22Rv1 (cell line): ENCODE measurements at regions not wholly inside any gene's neighbourhood (a gene's known extent, or its start where the extent isn't known, plus 50 kb on each side); places are given as distances from the start of the nearest gene placed in this dataset.
"Not testable (repeated sequence)": the region's sequence is repeated elsewhere in the genome, so short reads cannot be mapped to it uniquely, and the experiment has no call there.

Experiments used
- H3K27ac ChIP-seq: fragments of 450-650 bp; 2 replicates; pipeline ENCODE4 v1.5.1; 2017
- ZFX ChIP-seq: fragments of 450-650 bp; IDR thresholded peaks from 2 replicates; pipeline ENCODE4 v1.6.1; 2017; ENCODE audit warnings: antibody characterized with exemption, borderline replicate concordance
- TF ChIP-seq, protein P1 (sequence below): fragments of 450-650 bp; IDR thresholded peaks from 2 replicates; pipeline ENCODE4 v1.5.1; 2017; ENCODE audit warnings: mild to moderate bottlenecking

DNA sequence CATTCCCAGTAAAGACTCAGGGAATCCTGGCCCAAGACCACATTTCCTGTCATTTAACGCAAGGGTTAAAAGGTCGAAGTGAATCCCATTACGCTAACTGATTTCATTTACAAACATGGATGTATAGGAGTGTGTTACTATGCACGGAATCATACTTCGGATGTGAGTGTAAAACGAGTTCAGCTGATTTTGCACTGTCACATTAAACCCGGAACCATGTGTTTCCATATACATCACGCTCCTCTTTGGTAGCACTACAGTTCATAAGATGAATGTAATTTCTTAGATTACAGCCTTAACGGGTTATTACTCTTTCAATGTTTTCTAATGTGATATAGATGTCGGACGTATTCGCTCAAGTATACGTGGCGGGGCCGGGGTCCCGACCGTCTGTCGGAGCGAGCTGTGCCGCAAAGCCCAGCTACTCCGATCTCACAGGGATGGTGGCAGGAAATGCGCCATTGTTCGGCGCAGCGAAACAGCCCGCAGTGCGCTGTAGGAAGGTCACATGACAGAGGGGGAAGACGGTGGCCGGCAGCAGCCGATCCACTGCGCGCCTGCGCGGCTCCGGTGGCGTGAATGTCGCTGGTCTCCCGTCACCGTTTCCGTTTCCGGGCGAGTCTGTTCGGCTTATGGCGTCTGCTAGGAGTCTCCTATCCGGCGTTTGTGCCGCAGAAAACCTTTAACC lies 97.3 kb downstream of the NPAP1 start:
- peak overlapping the region; percentile 60 for H3K27ac ChIP-seq
- TF ChIP-seq ZFX = no peak
- TF ChIP-seq, protein P1, sequence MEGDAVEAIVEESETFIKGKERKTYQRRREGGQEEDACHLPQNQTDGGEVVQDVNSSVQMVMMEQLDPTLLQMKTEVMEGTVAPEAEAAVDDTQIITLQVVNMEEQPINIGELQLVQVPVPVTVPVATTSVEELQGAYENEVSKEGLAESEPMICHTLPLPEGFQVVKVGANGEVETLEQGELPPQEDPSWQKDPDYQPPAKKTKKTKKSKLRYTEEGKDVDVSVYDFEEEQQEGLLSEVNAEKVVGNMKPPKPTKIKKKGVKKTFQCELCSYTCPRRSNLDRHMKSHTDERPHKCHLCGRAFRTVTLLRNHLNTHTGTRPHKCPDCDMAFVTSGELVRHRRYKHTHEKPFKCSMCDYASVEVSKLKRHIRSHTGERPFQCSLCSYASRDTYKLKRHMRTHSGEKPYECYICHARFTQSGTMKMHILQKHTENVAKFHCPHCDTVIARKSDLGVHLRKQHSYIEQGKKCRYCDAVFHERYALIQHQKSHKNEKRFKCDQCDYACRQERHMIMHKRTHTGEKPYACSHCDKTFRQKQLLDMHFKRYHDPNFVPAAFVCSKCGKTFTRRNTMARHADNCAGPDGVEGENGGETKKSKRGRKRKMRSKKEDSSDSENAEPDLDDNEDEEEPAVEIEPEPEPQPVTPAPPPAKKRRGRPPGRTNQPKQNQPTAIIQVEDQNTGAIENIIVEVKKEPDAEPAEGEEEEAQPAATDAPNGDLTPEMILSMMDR = no peak

DNA sequence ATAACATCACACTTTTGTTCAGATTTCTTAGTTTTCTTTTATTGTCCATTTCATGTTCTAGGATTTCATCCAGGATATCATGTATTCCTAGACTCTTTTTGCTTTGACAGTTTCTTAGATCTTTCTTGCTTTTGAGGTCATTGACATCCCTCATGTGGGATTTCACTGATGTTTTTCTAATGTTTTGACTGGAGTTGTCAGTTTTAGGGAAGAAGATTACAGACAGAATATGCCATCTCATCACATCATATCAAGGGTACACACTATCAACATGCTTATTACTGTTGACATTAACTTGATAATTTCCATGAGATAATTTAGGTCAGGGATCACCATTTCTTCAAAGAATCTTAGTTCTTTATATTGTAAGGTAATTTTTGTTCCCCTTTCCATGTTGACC lies 101.7 kb downstream of the NPAP1 start:
- H3K27ac ChIP-seq = no peak overlapping the region
- TF ChIP-seq, protein P1 = no peak
- no peak for TF ChIP-seq ZFX

DNA sequence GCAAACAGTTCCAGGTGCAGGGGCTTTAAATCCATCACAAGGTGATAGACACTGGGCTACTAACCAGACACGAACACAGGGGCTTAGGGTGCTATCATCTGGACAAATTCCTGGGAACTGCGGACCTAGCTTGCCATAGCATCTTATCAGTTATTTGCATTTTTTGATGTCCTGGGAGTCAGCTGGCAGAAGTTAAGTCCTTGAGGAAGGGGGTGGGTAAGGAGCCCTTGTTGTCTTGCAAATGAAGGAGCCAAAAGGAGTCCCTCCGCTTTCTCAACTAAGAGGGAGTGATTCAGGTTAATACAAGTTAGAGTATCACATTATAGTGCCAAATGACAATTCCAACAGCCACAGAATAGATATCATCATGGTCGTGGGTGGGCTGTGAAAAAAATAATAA lies 108.9 kb downstream of the NPAP1 start:
- TF ChIP-seq, protein P1 = no peak
- no peak for TF ChIP-seq ZFX
- H3K27ac ChIP-seq = no peak overlapping the region

DNA sequence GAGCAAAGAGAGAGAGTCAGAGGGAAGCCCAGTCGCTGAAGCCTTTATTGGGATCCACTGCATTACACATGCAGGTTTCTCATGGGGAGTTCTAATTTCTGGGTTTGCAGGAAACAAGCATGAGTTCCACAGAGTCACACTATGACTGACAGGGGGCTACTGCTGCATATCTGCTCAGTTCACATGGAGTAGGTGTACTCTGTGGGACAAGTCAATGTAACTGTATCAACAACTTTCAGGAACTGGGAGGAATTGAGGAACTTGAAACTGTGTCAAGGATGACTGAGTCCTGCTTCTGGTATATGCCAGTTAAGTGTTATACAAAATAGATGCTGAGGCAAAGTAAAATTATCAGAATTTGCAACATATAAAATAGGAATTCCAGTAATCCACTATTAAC lies 110.8 kb downstream of the NPAP1 start:
- TF ChIP-seq, protein P1 = no peak
- no peak for TF ChIP-seq ZFX
- H3K27ac ChIP-seq = no peak overlapping the region

DNA sequence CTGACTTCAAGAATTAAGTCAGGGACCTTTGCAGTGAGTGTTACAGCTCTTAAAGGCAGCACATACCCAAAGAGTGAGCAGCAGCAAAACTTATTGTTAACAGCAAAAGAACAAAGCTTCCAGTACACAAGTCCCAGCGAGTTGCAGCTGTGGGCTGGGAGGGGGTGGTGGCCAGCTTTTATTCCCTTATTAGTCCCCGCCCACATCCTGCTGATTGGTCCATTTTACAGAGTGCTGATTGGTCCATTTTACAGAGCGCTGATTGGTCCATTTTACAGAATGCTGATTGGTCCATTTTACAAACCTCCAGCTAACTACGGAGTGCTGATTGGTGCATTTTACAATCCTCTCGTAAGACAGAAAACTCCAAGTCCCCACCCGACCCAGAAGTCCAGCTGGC lies 127.0 kb downstream of the NPAP1 start:
- not testable (repeated sequence) for H3K27ac ChIP-seq

DNA sequence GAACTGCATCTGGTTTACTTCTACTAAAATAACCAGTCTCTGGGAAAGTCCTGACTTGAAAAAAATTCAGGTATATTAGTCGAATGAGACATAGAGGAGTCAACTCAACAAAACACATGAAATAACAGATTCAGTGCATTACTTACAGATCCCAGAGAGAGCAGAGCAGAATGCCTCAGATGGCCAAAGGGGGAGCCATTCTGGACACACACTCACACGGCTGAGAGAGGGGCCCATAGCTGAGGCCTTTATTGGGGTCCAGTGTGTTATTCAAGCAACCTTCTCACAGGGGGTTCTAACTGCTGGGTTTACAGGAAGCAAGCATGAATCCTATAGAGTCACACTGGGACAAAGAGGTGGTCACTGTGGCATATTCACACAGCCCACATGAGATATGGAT lies 135.1 kb upstream of the SNRPN start:
- TF ChIP-seq, protein P1 = 0 out of 2 replicates have a peak, but pooled peaks have one; percentile 8
- TF ChIP-seq ZFX = no peak

DNA sequence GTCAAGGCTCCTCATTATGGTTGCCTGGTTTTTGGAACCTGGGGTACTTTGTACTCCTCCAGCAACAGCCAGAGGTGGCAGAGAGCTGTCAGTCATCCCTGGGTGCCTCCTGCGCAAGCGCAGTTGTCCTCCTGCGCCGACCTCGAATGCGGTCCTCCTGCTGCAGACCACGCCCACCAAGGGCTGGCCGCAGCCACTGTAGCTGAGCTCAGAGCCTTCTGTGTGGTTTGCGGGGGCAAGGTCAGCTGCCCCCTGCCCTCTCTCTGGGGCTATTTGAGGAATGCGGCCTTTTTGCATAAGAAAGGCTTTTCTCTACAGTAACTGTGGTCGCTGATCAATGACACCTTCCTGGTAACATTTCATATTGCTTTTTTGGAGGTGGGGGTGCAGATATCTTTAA lies 131.3 kb upstream of the SNRPN start:
- no peak overlapping the region for H3K27ac ChIP-seq
- TF ChIP-seq, protein P1 = no peak
- TF ChIP-seq ZFX = no peak

More for the DNA sequence above, 135.1 kb upstream of the SNRPN start:
- H3K27ac ChIP-seq = no peak overlapping the region

DNA sequence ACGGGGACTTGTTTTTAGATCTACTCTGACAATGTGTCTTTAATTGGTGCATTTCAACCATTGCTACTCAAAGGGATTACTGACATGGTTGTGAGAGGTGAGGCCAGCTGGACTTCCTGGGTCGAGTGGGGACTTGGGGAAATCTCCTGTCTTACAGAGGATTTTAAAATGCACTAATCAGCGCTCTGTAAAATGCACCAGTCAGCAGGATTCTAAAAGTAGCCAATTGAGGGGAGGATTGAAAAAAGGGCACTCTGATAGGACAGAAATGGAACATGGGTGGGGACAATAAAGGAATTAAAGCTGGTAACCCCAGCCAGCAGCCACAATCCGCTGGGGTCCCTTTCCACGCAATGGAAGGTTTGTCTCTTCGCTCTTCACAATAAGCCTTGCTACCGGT lies 122.5 kb upstream of the SNRPN start:
- no peak for TF ChIP-seq ZFX
- TF ChIP-seq, protein P1 = no peak
- H3K27ac ChIP-seq = no peak overlapping the region
